ENCODE measurements at regions not wholly inside any gene's neighbourhood (a gene's known extent, or its start where the extent isn't known, plus 50 kb on each side); places are given as distances from the start of the nearest gene placed in this dataset.

- H4K20me1 ChIP-seq (ENCODE audit: control insufficient read depth, insufficient read depth) = no peaks in the 10 kb centered on the region
- H3K4me1 ChIP-seq (ENCODE audit: control insufficient read depth, insufficient read depth, low read length) = no peaks in the 10 kb centered on the region
- FAIRE-seq = no peak
- CTCF ChIA-PET = no interaction called here
- in situ Hi-C loops (cut with MboI) = loop anchor here (5.0 kb wide), 1 partner anchor 52 kb away; no protein-coding TSS in a partner anchor
- H3K27me3 ChIP-seq (replicated peaks in 1 of 2; ENCODE audit: control insufficient read depth in 2 of 2, insufficient read depth in 2 of 2, low read length in 1 of 2) = no peaks in the 10 kb centered on the region; a peak in 2 of 4 replicates
- no peak overlapping the region for H2AFZ ChIP-seq (ENCODE audit: control insufficient read depth, low read depth, low read length)
- no TSS peak for BruUV-seq (replicated peaks)
- H3K27ac ChIP-seq (ENCODE audit: control insufficient read depth, insufficient read depth) = no peak overlapping the region
- H3K4me3 ChIP-seq = no peak overlapping the region
- H3K9me3 ChIP-seq (replicated peaks; ENCODE audit: control insufficient read depth, insufficient read depth, low read length) = no peaks in the 10 kb centered on the region; the same call in 2 of the 3 replicates
- H3K36me3 ChIP-seq (ENCODE audit: control insufficient read depth in 2 of 2, insufficient read depth in 2 of 2, low read length in 1 of 2) = no peaks in the 10 kb centered on the region
- no peak overlapping the region for H3K9ac ChIP-seq (ENCODE audit: control insufficient read depth, insufficient read depth, low read length)
- DNase-seq (ENCODE audit: low read depth, low spot score) = no peak
- intact Hi-C loops (cut with micrococcal nuclease; ENCODE audit: unreplicated experiment) = no loop called here
- RAD21 ChIA-PET (ENCODE audit: unreplicated experiment) = no interaction called here
- 36% methylated on average over 6 of the region's 7 CpGs for WGBS (ENCODE audit: insufficient coverage, insufficient replicate concordance, low lambda C conversion rate, missing lambda C conversion rate)
- POLR2A ChIA-PET = no interaction called here
- no peaks in the 10 kb centered on the region for H3K79me2 ChIP-seq (ENCODE audit: control insufficient read depth, insufficient read depth, low read length)
- ATAC-seq = no peak
- SMC1A ChIA-PET (ENCODE audit: uncharacterized antibody, unreplicated experiment) = no interaction called here
- H3K4me2 ChIP-seq (ENCODE audit: control insufficient read depth, insufficient read depth) = no peak overlapping the region
- no peak for TF ChIP-seq POU2F2 (IDR thresholded peaks at IDR 0.05; ENCODE audit: borderline replicate concordance, low read depth, low read length)
- no peak for TF ChIP-seq HSF1 (IDR thresholded peaks at IDR 0.05; ENCODE audit: low read depth, low read length)
- TF ChIP-seq ZNF274 (IDR thresholded peaks at IDR 0.05; ENCODE audit: insufficient read depth, insufficient read length) = no peak
- no peak for TF ChIP-seq RELB (IDR thresholded peaks at IDR 0.05; ENCODE audit: low read depth)
- TF ChIP-seq MTA3 (IDR thresholded peaks at IDR 0.05; ENCODE audit: borderline replicate concordance, low read length) = no peak
- TF ChIP-seq MEF2B (IDR thresholded peaks at IDR 0.05; ENCODE audit: partially characterized antibody, poor library complexity, severe bottlenecking) = no peak
- TF ChIP-seq PKNOX1 (IDR thresholded peaks at IDR 0.05) = no peak
- TF ChIP-seq, protein P1, sequence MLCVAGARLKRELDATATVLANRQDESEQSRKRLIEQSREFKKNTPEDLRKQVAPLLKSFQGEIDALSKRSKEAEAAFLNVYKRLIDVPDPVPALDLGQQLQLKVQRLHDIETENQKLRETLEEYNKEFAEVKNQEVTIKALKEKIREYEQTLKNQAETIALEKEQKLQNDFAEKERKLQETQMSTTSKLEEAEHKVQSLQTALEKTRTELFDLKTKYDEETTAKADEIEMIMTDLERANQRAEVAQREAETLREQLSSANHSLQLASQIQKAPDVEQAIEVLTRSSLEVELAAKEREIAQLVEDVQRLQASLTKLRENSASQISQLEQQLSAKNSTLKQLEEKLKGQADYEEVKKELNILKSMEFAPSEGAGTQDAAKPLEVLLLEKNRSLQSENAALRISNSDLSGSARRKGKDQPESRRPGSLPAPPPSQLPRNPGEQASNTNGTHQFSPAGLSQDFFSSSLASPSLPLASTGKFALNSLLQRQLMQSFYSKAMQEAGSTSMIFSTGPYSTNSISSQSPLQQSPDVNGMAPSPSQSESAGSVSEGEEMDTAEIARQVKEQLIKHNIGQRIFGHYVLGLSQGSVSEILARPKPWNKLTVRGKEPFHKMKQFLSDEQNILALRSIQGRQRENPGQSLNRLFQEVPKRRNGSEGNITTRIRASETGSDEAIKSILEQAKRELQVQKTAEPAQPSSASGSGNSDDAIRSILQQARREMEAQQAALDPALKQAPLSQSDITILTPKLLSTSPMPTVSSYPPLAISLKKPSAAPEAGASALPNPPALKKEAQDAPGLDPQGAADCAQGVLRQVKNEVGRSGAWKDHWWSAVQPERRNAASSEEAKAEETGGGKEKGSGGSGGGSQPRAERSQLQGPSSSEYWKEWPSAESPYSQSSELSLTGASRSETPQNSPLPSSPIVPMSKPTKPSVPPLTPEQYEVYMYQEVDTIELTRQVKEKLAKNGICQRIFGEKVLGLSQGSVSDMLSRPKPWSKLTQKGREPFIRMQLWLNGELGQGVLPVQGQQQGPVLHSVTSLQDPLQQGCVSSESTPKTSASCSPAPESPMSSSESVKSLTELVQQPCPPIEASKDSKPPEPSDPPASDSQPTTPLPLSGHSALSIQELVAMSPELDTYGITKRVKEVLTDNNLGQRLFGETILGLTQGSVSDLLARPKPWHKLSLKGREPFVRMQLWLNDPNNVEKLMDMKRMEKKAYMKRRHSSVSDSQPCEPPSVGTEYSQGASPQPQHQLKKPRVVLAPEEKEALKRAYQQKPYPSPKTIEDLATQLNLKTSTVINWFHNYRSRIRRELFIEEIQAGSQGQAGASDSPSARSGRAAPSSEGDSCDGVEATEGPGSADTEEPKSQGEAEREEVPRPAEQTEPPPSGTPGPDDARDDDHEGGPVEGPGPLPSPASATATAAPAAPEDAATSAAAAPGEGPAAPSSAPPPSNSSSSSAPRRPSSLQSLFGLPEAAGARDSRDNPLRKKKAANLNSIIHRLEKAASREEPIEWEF (IDR thresholded peaks at IDR 0.05; ENCODE audit: insufficient replicate concordance, low read depth, low read length) = no peak
- no peak for TF ChIP-seq KAT2A (conservative IDR thresholded peaks at IDR 0.05; ENCODE audit: control insufficient read depth, low read depth, low read length)
- no peak for TF ChIP-seq SREBF1 (IDR thresholded peaks at IDR 0.05; ENCODE audit: low read length)
- TF ChIP-seq, protein P2, sequence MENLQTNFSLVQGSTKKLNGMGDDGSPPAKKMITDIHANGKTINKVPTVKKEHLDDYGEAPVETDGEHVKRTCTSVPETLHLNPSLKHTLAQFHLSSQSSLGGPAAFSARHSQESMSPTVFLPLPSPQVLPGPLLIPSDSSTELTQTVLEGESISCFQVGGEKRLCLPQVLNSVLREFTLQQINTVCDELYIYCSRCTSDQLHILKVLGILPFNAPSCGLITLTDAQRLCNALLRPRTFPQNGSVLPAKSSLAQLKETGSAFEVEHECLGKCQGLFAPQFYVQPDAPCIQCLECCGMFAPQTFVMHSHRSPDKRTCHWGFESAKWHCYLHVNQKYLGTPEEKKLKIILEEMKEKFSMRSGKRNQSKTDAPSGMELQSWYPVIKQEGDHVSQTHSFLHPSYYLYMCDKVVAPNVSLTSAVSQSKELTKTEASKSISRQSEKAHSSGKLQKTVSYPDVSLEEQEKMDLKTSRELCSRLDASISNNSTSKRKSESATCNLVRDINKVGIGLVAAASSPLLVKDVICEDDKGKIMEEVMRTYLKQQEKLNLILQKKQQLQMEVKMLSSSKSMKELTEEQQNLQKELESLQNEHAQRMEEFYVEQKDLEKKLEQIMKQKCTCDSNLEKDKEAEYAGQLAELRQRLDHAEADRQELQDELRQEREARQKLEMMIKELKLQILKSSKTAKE (IDR thresholded peaks at IDR 0.05; ENCODE audit: low read depth, poor library complexity, severe bottlenecking) = no peak
- TF ChIP-seq ZNF207 (IDR thresholded peaks at IDR 0.05; ENCODE audit: borderline replicate concordance) = no peak
- TF ChIP-seq GABPA (IDR thresholded peaks at IDR 0.05; ENCODE audit: low read depth) = no peak
These were observed 65.3 kb upstream of the APCDD1L start for GRCh38 chr20:58580474-58580835.

All from GM12878 (cell line).